Ishikawa (cell line): ENCODE measurements at regions not wholly inside any gene's neighbourhood (a gene's known extent, or its start where the extent isn't known, plus 50 kb on each side); places are given as distances from the start of the nearest gene placed in this dataset.

Experiments
- CEBPB ChIP-seq: IDR thresholded peaks from 2 replicates; pipeline ENCODE4 v1.6.1; 2012
- CREB1 ChIP-seq: IDR thresholded peaks from 2 replicates; pipeline ENCODE4 v1.6.1; 2012; ENCODE audit warnings: low read depth
- EGR1 ChIP-seq: IDR thresholded peaks from 2 replicates; pipeline ENCODE4 v1.6.1; 2012
- EP300 ChIP-seq: IDR thresholded peaks from 2 replicates; pipeline ENCODE4 v1.6.1; 2012; ENCODE audit warnings: borderline replicate concordance
- FOXM1 ChIP-seq: IDR thresholded peaks from 2 replicates; pipeline ENCODE4 v1.6.1; 2012; ENCODE audit warnings: low read depth, borderline replicate concordance
- MAX ChIP-seq: IDR thresholded peaks from 2 replicates; pipeline ENCODE4 v1.6.1; 2012
- NFIC ChIP-seq: IDR thresholded peaks from 2 replicates; pipeline ENCODE4 v1.6.1; 2012
- RAD21 ChIP-seq: IDR thresholded peaks from 2 replicates; pipeline ENCODE4 v1.6.1; 2012; ENCODE audit warnings: low read depth
- REST ChIP-seq: IDR thresholded peaks from 2 replicates; pipeline ENCODE4 v1.6.1; 2012; ENCODE audit warnings: low read depth, mild to moderate bottlenecking
- TAF1 ChIP-seq: IDR thresholded peaks from 2 replicates; pipeline ENCODE4 v1.6.1; 2012; ENCODE audit warnings: low read depth, mild to moderate bottlenecking
- TCF12 ChIP-seq: IDR thresholded peaks from 2 replicates; pipeline ENCODE4 v1.6.1; 2012; ENCODE audit warnings: low read depth
- TEAD4 ChIP-seq: IDR thresholded peaks from 2 replicates; pipeline ENCODE4 v1.6.1; 2012
- USF1 ChIP-seq: IDR thresholded peaks from 2 replicates; pipeline ENCODE4 v1.6.1; 2012
- YY1 ChIP-seq: IDR thresholded peaks from 2 replicates; pipeline ENCODE4 v1.6.1; 2012; ENCODE audit warnings: low read depth
- ZBTB7A ChIP-seq: IDR thresholded peaks from 2 replicates; pipeline ENCODE4 v1.6.1; 2012; ENCODE audit warnings: low read depth

GRCh38 chr1:193435781-193436180 is 249.4 kb upstream of the B3GALT2 start:
- no peak for TF ChIP-seq MAX
- TF ChIP-seq EP300: no peak
- no peak for TF ChIP-seq TEAD4
- TF ChIP-seq CEBPB: no peak
- no peak for TF ChIP-seq TCF12
- no peak for TF ChIP-seq RAD21
- no peak for TF ChIP-seq NFIC
- TF ChIP-seq ZBTB7A: no peak

- TF ChIP-seq FOXM1 (no peak), TCF12 (no peak), RAD21 (no peak), YY1 (no peak), EGR1 (no peak)
These were observed 247.9 kb upstream of the B3GALT2 start for GRCh38 chr1:193434319-193434718.

- no peak for TF ChIP-seq RAD21
- TF ChIP-seq YY1: no peak
- TF ChIP-seq CEBPB: no peak
- TF ChIP-seq FOXM1: no peak
- TF ChIP-seq ZBTB7A: no peak
- TF ChIP-seq TAF1: no peak
- no peak for TF ChIP-seq MAX
- TF ChIP-seq NFIC: no peak
- TF ChIP-seq USF1: no peak
- no peak for TF ChIP-seq TCF12
- TF ChIP-seq CREB1: no peak
- no peak for TF ChIP-seq REST
- no peak for TF ChIP-seq EP300
- no peak for TF ChIP-seq TEAD4
- TF ChIP-seq EGR1: no peak
These were observed 247.2 kb upstream of the B3GALT2 start for GRCh38 chr1:193433599-193433998.

GRCh38 chr1:193432979-193433587 is 246.7 kb upstream of the B3GALT2 start:
- TF ChIP-seq YY1 (no peak), EP300 (no peak), REST (no peak), EGR1 (no peak), TAF1 (no peak), NFIC (no peak), CREB1 (no peak), CEBPB (no peak), FOXM1 (no peak)

- TF ChIP-seq USF1 (no peak), YY1 (no peak), MAX (no peak), RAD21 (no peak)
These were observed 245.0 kb upstream of the B3GALT2 start for GRCh38 chr1:193431265-193431977.

GRCh38 chr1:193427524-193427923 is 241.1 kb upstream of the B3GALT2 start:
- TF ChIP-seq CEBPB: no peak

- TF ChIP-seq YY1: no peak
- TF ChIP-seq CEBPB: no peak
- no peak for TF ChIP-seq USF1
- TF ChIP-seq NFIC: no peak
- no peak for TF ChIP-seq EP300
- no peak for TF ChIP-seq TEAD4
- TF ChIP-seq FOXM1: no peak
- TF ChIP-seq CREB1: no peak
- TF ChIP-seq ZBTB7A: no peak
- no peak for TF ChIP-seq TAF1
These were observed 239.6 kb upstream of the B3GALT2 start for GRCh38 chr1:193426061-193426460.
